Kidney (tissue), 13 donors: ENCODE measurements at regions not wholly inside any gene's neighbourhood (a gene's known extent, or its start where the extent isn't known, plus 50 kb on each side); places are given as distances from the start of the nearest gene placed in this dataset.

Experiments used
- DNase-seq, 5 donors: peaks; one replicate each; pipeline ENCODE4 v3.0.0-alpha.2; 2013 to 2020
- FAIRE-seq: peaks from 2 replicates; lab custom pipeline; 2012; peaks lifted over from hg19 to GRCh38; lab: Jason Lieb, UNC
- H3K27ac ChIP-seq, 2 donors: one replicate each; pipeline ENCODE4 v1.7.0; 2013; ENCODE audit warnings: low read depth in 2 of 2, low read length in 2 of 2, inconsistent platforms in 1 of 2
- H3K27me3 ChIP-seq: one replicate; pipeline ENCODE4 v1.7.1; 2013; ENCODE audit warnings: low read length, inconsistent platforms; ENCODE audit not compliant: control insufficient read depth, insufficient read depth
- H3K36me3 ChIP-seq, 3 donors: one replicate each; pipeline versions ENCODE4 v1.7.0 to v1.7.1; 2013; ENCODE audit warnings: low read length in 3 of 3, control low read depth in 1 of 3, inconsistent platforms in 1 of 3; ENCODE audit not compliant: insufficient read depth in 3 of 3, control insufficient read depth in 2 of 3
- H3K4me1 ChIP-seq, 3 donors: one replicate each; pipeline versions ENCODE4 v1.7.0 to v1.7.1; 2013; ENCODE audit warnings: low read length in 3 of 3, inconsistent platforms in 1 of 3, low read depth in 1 of 3; ENCODE audit not compliant: control insufficient read depth in 2 of 3, insufficient read depth in 2 of 3
- H3K4me3 ChIP-seq, 3 donors: one replicate each; pipeline versions ENCODE4 v1.7.0 to v1.8.1; 2013; ENCODE audit warnings: low read length in 3 of 3, control low read depth in 1 of 3, inconsistent platforms in 1 of 3
- H3K9ac ChIP-seq, 3 donors: one replicate each; pipeline versions ENCODE4 v1.7.0 to v1.7.1; 2013; ENCODE audit warnings: low read length in 3 of 3, control low read depth in 1 of 3, inconsistent platforms in 1 of 3
- H3K9me3 ChIP-seq, 3 donors: one replicate each; pipeline versions ENCODE4 v1.7.0 to v1.7.1; 2013; ENCODE audit warnings: low read length in 3 of 3, control low read depth in 1 of 3, inconsistent platforms in 1 of 3; ENCODE audit not compliant: control insufficient read depth in 2 of 3, insufficient read depth in 1 of 3
- intact Hi-C: fragments of 100-400 bp; cut with DNase I; formaldehyde crosslinking; loops from one replicate; pipeline ENCODE4 v1.11.1; 2022
- TF ChIP-seq, protein P1 (sequence below): IDR thresholded peaks from 3 replicates; pipeline ENCODE4 v1.5.1; 2012; ENCODE audit warnings: mild to moderate bottlenecking, moderate library complexity, borderline replicate concordance; ENCODE audit not compliant: insufficient read depth; ENCODE audit errors: extremely low read depth
- donor health status: control.
- donor health status: control.
- donor health status: control.
- donor health status: control.
- donor health status: control.
- donor health status: DM: yes; HTN: yes; CAD: no.
- donor health status: Normal renal cell carcinoma (clear cell type).

GRCh38 chr5:124126504-124127217, 614.7 kb downstream of the CSNK1G3 start:
- Histone ChIP-seq H3K4me1 (peaks cover 0 to 12% (median 11%) of the 10 kb centered on the region in 3 donors), H3K9ac (no peak overlapping the region), H3K4me3 (peak overlapping the region in 1 of 3 donors; percentile 9), H3K27ac (no peak overlapping the region), H3K27me3 (no peaks in the 10 kb centered on the region), H3K9me3 (no peaks in the 10 kb centered on the region), H3K36me3 (no peaks in the 10 kb centered on the region)
- TF ChIP-seq, protein P1, sequence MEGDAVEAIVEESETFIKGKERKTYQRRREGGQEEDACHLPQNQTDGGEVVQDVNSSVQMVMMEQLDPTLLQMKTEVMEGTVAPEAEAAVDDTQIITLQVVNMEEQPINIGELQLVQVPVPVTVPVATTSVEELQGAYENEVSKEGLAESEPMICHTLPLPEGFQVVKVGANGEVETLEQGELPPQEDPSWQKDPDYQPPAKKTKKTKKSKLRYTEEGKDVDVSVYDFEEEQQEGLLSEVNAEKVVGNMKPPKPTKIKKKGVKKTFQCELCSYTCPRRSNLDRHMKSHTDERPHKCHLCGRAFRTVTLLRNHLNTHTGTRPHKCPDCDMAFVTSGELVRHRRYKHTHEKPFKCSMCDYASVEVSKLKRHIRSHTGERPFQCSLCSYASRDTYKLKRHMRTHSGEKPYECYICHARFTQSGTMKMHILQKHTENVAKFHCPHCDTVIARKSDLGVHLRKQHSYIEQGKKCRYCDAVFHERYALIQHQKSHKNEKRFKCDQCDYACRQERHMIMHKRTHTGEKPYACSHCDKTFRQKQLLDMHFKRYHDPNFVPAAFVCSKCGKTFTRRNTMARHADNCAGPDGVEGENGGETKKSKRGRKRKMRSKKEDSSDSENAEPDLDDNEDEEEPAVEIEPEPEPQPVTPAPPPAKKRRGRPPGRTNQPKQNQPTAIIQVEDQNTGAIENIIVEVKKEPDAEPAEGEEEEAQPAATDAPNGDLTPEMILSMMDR = no peak
- intact Hi-C loops = no loop called here
- FAIRE-seq (no peak), DNase-seq (peak in 2 of 5 donors; percentile 61 to 71)

DNA sequence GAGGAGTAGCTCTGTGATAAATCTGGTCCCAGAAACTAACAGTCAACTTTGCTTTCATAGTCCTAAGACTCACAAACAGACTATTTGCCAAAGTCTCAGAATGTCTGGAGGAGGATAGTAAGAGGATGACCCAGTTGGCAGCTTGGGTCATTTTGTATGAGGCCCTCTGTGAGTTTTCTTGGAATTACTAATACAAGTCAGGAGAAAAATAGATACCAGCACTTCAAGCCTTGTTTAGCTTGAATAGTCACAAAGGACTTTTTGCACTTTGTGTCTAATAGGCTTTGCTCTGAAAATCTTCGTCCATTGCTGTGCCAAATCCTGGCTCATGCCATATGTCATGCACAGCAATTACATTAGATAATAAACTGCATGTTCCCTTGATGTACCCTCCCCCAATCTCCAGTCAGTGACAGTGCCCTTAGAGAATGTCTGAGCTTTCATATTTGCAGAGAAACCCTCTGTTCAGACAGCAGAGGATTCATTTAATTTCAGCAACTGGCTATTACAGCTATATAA, 612.8 kb downstream of the CSNK1G3 start:
- H3K36me3 ChIP-seq = no peaks in the 10 kb centered on the region
- TF ChIP-seq, protein P1 = no peak

GRCh38 chr5:124121198-124121597, 609.2 kb downstream of the CSNK1G3 start:
- Histone ChIP-seq H3K27me3 (no peaks in the 10 kb centered on the region), H3K4me1 (no peaks in the 10 kb centered on the region), H3K27ac (no peak overlapping the region), H3K9me3 (no peaks in the 10 kb centered on the region), H3K9ac (no peak overlapping the region), H3K36me3 (no peaks in the 10 kb centered on the region), H3K4me3 (no peak overlapping the region)
- DNase-seq = no peak
- TF ChIP-seq, protein P1 = no peak
- intact Hi-C loops = no loop called here
- FAIRE-seq = no peak

More for the DNA sequence above, 612.8 kb downstream of the CSNK1G3 start:
- FAIRE-seq (no peak), DNase-seq (peak in 2 of 5 donors; percentile 33)
- H3K4me1 ChIP-seq = peaks cover 0 to 12% (median 11%) of the 10 kb centered on the region in 3 donors
- intact Hi-C loops = no loop called here
- H3K9ac ChIP-seq = no peak overlapping the region
- H3K27me3 ChIP-seq = no peaks in the 10 kb centered on the region
- no peaks in the 10 kb centered on the region for H3K9me3 ChIP-seq
- H3K4me3 ChIP-seq = no peak overlapping the region
- no peak overlapping the region for H3K27ac ChIP-seq
